ENCODE measurements at regions not wholly inside any gene's neighbourhood (a gene's known extent, or its start where the extent isn't known, plus 50 kb on each side); places are given as distances from the start of the nearest gene placed in this dataset.

DNA sequence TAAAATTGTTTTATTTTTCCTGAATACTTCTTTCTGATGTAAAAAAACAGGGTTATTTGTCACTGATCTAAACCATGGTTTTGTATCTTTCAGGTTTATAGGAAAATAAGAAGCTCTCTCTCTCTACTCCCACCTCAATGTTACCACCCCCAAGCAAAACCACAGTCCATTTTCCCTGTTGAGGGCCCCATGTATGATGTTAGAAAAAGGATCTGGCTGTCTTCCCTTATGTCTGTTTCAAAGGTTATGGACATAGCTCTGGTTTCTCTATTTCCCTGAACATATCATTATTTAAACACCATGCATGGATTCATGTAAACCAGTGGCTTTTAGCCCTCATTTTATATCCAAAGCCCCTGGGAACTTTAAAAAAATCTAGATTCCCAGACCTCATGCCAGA lies 649.0 kb upstream of the TBX3 start (continued):
- TF ChIP-seq, protein P1, sequence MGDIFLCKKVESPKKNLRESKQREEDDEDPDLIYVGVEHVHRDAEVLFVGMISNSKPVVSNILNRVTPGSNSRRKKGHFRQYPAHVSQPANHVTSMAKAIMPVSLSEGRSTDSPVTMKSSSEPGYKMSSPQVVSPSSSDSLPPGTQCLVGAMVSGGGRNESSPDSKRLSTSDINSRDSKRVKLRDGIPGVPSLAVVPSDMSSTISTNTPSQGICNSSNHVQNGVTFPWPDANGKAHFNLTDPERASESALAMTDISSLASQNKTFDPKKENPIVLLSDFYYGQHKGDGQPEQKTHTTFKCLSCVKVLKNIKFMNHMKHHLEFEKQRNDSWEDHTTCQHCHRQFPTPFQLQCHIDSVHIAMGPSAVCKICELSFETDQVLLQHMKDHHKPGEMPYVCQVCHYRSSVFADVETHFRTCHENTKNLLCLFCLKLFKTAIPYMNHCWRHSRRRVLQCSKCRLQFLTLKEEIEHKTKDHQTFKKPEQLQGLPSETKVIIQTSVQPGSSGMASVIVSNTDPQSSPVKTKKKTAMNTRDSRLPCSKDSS (IDR thresholded peaks at IDR 0.05; ENCODE audit: low read depth, partially characterized antibody), result no peak
- TF ChIP-seq RUNX1 (IDR thresholded peaks at IDR 0.05; ENCODE audit: low read depth) (no peak), ELF1 (tag; IDR thresholded peaks at IDR 0.05) (no peak), KLF10 (CRISPR knock-in tag; IDR thresholded peaks at IDR 0.05) (no peak)

DNA sequence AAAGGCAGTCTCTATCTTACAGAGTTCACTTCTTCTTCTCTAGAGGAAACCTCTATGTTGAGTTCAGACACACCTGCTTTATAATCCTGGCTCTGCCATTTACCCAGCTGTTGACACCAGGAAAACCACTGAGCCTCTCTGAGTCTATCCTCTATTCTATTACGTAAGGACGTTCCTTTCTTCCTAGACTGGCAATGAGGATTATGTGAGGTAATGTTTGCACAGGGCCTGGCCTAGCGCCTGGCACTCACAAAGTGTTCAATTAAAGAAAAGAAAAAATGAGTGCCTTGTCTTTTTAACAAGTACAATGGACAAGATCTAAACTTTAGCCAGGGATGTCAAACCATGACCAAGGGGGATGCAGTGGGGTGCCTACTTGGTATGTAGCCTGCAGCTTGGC lies 641.9 kb upstream of the TBX3 start:
- POLR2A ChIA-PET, result no interaction called here
- WGBS (ENCODE audit: insufficient coverage, low coverage, missing lambda C conversion rate), result 0% methylated on average over 3 of the region's 3 CpGs
- intact Hi-C loops (cut with micrococcal nuclease), result no loop called here
- TF ChIP-seq XRCC4 (IDR thresholded peaks at IDR 0.05; ENCODE audit: extremely low read depth, insufficient read depth, insufficient read length) (no peak), JUND (IDR thresholded peaks at IDR 0.05; ENCODE audit: borderline replicate concordance, low read depth, low read length) (no peak), JUND (tag; IDR thresholded peaks at IDR 0.05; ENCODE audit: borderline replicate concordance, low read depth, low read length) (no peak), CSDE1 (IDR thresholded peaks at IDR 0.05) (no peak), TAF9B (IDR thresholded peaks at IDR 0.05; ENCODE audit: partially characterized antibody) (no peak), MYC (IDR thresholded peaks at IDR 0.05; ENCODE audit: low read depth, low read length) (no peak), MYC (CRISPR knock-in tag; IDR thresholded peaks at IDR 0.05; ENCODE audit: borderline replicate concordance, low read depth) (no peak), ZSCAN32 (CRISPR knock-in tag; IDR thresholded peaks at IDR 0.05) (no peak)
- TF ChIP-seq, protein P2, sequence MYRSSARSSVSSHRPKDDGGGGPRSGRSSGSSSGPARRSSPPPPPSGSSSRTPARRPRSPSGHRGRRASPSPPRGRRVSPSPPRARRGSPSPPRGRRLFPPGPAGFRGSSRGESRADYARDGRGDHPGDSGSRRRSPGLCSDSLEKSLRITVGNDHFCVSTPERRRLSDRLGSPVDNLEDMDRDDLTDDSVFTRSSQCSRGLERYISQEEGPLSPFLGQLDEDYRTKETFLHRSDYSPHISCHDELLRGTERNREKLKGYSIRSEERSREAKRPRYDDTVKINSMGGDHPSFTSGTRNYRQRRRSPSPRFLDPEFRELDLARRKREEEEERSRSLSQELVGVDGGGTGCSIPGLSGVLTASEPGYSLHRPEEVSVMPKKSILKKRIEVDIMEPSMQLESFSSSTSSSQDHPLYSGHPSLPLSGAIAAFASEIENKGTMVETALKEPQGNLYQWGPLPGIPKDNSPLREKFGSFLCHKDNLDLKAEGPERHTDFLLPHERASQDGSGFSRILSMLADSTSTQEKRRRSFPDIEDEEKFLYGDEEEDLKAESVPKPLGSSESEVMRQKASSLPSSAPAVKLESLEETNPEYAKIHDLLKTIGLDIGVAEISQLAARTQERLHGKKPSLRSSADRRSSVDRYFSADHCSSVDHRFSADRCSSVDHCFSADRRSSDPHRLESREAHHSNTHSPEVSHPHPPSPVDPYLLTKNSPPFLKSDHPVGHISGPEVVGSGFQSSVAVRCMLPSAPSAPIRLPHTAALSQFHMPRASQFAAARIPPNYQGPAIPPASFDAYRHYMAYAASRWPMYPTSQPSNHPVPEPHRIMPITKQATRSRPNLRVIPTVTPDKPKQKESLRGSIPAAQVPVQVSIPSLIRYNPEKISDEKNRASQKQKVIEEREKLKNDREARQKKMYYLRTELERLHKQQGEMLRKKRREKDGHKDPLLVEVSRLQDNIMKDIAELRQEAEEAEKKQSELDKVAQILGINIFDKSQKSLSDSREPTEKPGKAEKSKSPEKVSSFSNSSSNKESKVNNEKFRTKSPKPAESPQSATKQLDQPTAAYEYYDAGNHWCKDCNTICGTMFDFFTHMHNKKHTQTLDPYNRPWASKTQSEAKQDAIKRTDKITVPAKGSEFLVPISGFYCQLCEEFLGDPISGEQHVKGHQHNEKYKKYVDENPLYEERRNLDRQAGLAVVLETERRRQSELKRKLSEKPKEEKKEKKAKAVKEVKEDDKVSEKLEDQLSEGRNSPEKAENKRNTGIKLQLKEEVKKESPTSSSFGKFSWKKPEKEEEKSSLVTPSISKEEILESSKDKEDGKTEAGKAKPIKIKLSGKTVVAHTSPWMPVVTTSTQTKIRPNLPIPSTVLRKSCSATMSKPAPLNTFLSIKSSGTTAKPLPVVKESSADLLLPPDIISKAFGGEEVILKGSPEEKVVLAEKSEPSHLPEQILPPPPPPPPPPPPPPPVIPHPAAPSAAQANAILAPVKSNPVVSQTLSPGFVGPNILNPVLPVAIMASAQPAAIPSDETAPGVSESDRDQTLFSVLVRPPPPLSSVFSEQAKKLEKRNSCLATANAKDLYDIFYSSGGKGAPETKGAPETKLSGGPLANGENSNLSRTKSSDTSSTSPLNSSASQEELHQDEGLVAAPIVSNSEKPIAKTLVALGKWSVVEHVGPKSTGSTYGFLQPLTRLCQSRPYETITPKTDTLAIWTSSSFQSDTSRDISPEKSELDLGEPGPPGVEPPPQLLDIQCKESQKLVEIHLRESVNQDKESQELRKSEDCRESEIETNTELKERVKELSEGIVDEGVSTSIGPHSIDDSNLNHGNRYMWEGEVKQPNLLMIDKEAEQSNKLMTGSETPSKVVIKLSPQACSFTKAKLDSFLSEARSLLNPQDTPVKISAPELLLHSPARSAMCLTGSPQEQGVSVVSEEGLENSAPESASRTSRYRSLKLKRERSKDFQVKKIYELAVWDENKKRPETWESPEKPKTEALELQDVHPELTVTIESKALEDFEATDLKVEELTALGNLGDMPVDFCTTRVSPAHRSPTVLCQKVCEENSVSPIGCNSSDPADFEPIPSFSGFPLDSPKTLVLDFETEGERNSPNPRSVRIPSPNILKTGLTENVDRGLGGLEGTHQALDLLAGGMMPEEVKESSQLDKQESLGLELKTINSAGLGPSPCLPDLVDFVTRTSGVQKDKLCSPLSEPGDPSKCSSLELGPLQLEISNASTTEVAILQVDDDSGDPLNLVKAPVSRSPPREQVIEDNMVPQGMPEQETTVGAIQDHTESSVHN (IDR thresholded peaks at IDR 0.05; ENCODE audit: borderline replicate concordance in 1 of 2, low read depth in 1 of 2), result no peak

More for the DNA sequence above, 641.9 kb upstream of the TBX3 start:
- no peak for ATAC-seq
- Histone ChIP-seq H3K27me3 (ENCODE audit: control insufficient read depth in 2 of 2, insufficient read depth in 2 of 2, low read length in 2 of 2) (peaks cover 0 to under 1% of the 10 kb centered on the region in 2 experiments; a peak in 1 of 5 replicates), H4K20me1 (replicated peaks; ENCODE audit: control insufficient read depth, insufficient read depth, low read length) (no peaks in the 10 kb centered on the region), H3K27ac (ENCODE audit: extremely low read depth, low read depth, low read length) (no peak overlapping the region), H3K9me1 (ENCODE audit: control insufficient read depth, insufficient read depth, low read length) (no peaks in the 10 kb centered on the region), H3K4me2 (ENCODE audit: insufficient read depth, low read length) (no peak overlapping the region), H3K9me3 (replicated peaks; ENCODE audit: control insufficient read depth, insufficient read depth, low read depth, low read length) (no peaks in the 10 kb centered on the region), H3K4me3 (no peak overlapping the region), H3K79me2 (ENCODE audit: control insufficient read depth, insufficient read depth, low read length) (no peaks in the 10 kb centered on the region), H3K4me1 (replicated peaks in 1 of 2; ENCODE audit: control insufficient read depth in 2 of 2, insufficient read depth in 2 of 2, low read length in 2 of 2) (no peaks in the 10 kb centered on the region; a peak in 1 of 5 replicates), H3K36me3 (ENCODE audit: control insufficient read depth, insufficient read depth, low read length) (no peaks in the 10 kb centered on the region), H3K9ac (ENCODE audit: insufficient read depth in 1 of 2, low read depth in 2 of 2, low read length in 2 of 2) (no peak overlapping the region), H2AFZ (ENCODE audit: low read depth, low read length) (no peak overlapping the region)
- CTCF ChIA-PET (ENCODE audit: low intra/inter-chr PET ratio), result no interaction called here
- no peak for DNase-seq (ENCODE audit: extremely low read depth in 1 of 4, low spot score in 3 of 4)
- BruUV-seq (replicated peaks), result no TSS peak
- FAIRE-seq, result no peak
- in situ Hi-C loops (cut with MboI), result no loop called here

All from K562 (cell line).